SJSA1 (cell line): ENCODE measurements at regions not wholly inside any gene's neighbourhood (a gene's known extent, or its start where the extent isn't known, plus 50 kb on each side); places are given as distances from the start of the nearest gene placed in this dataset.

Experiments
- DNase-seq, 2 experiments: peaks; one replicate each; pipeline ENCODE4 v3.0.0-alpha.2; 2015 to 2020; ENCODE audit warnings: low spot score in 2 of 2, low read depth in 1 of 2
- H3K27ac ChIP-seq: fragments of 250-450 bp; sonication (Bioruptor Pico); 2 replicates; pipeline ENCODE4 v1.5.1; 2020; ENCODE audit warnings: mild to moderate bottlenecking, moderate library complexity
- H3K27me3 ChIP-seq: fragments of 250-450 bp; sonication (Bioruptor Pico); replicated peaks from 2 replicates; pipeline ENCODE4 v1.5.1; 2020; ENCODE audit warnings: mild to moderate bottlenecking, moderate library complexity
- H3K36me3 ChIP-seq: fragments of 250-450 bp; sonication (Bioruptor Pico); 2 replicates; pipeline ENCODE4 v1.5.1; 2020; ENCODE audit warnings: mild to moderate bottlenecking
- H3K4me1 ChIP-seq: fragments of 250-450 bp; sonication (Bioruptor Pico); replicated peaks from 2 replicates; pipeline ENCODE4 v1.6.1; 2021; ENCODE audit warnings: mild to moderate bottlenecking
- H3K4me3 ChIP-seq: fragments of 250-450 bp; sonication (Bioruptor Pico); 2 replicates; pipeline ENCODE4 v1.5.1; 2020; ENCODE audit warnings: mild to moderate bottlenecking
- H3K9me3 ChIP-seq: fragments of 250-450 bp; sonication (Bioruptor Pico); replicated peaks from 2 replicates; pipeline ENCODE4 v1.5.1; 2020; ENCODE audit warnings: mild to moderate bottlenecking

GRCh38 chr14:43249116-43249515, 1258.0 kb downstream of the FSCB start:
- no peak for DNase-seq
- H3K4me1 ChIP-seq = no peaks in the 10 kb centered on the region
- 0 out of 2 replicates have a peak, but pooled peaks cover 3% of the 10 kb centered on the region for H3K9me3 ChIP-seq
- no peak overlapping the region for H3K4me3 ChIP-seq
- H3K27ac ChIP-seq = no peak overlapping the region
- H3K27me3 ChIP-seq = no peaks in the 10 kb centered on the region
- H3K36me3 ChIP-seq = no peaks in the 10 kb centered on the region

DNA sequence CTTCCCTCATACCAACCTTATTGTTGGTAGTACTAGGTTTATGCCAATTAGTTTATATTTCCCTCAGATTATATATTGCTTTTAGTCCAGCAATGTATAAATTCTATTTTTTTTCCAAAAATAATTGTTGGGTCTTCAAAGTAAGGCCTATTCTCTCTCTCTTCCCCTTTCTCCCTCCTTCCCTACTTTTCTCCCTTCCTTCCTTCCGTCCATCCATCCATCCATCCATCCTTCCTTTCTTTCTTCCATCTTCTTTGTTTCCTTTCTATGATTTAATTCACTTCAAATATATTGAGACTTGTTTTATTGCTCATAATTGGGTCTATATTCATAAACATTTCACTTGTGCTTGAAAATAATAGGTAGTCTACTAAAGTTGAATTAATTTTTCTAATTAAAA, 1259.2 kb downstream of the FSCB start:
- no peaks in the 10 kb centered on the region for H3K27me3 ChIP-seq
- no peak overlapping the region for H3K27ac ChIP-seq
- no peak for DNase-seq
- no peaks in the 10 kb centered on the region for H3K36me3 ChIP-seq
- no peak overlapping the region for H3K4me3 ChIP-seq
- no peaks in the 10 kb centered on the region for H3K4me1 ChIP-seq
- H3K9me3 ChIP-seq = 0 out of 2 replicates have a peak, but pooled peaks cover 3% of the 10 kb centered on the region

- Histone ChIP-seq H3K4me1 (no peaks in the 10 kb centered on the region), H3K4me3 (no peak overlapping the region), H3K27me3 (no peaks in the 10 kb centered on the region), H3K9me3 (0 out of 2 replicates have a peak, but pooled peaks cover 3% of the 10 kb centered on the region), H3K36me3 (no peaks in the 10 kb centered on the region), H3K27ac (no peak overlapping the region)
- no peak for DNase-seq
Observed at GRCh38 chr14:43244142-43244625, 1262.9 kb downstream of the FSCB start.

- H3K4me1 ChIP-seq = no peaks in the 10 kb centered on the region
- H3K27ac ChIP-seq = no peak overlapping the region
- no peaks in the 10 kb centered on the region for H3K27me3 ChIP-seq
- H3K36me3 ChIP-seq = no peaks in the 10 kb centered on the region
- 0 out of 2 replicates have a peak, but pooled peaks cover 3% of the 10 kb centered on the region for H3K9me3 ChIP-seq
- DNase-seq = no peak
- no peak overlapping the region for H3K4me3 ChIP-seq
Observed at GRCh38 chr14:43243168-43243567, 1263.9 kb downstream of the FSCB start.

GRCh38 chr14:43232261-43232660, 1274.8 kb downstream of the FSCB start:
- H3K27ac ChIP-seq = no peak overlapping the region
- H3K4me3 ChIP-seq = no peak overlapping the region
- no peaks in the 10 kb centered on the region for H3K36me3 ChIP-seq
- no peaks in the 10 kb centered on the region; the same call in 1 of the 2 replicates for H3K9me3 ChIP-seq
- H3K4me1 ChIP-seq = no peaks in the 10 kb centered on the region
- no peak for DNase-seq
- no peaks in the 10 kb centered on the region for H3K27me3 ChIP-seq

GRCh38 chr14:43215524-43215923, 1291.6 kb downstream of the FSCB start:
- H3K4me1 ChIP-seq = no peaks in the 10 kb centered on the region
- no peaks in the 10 kb centered on the region for H3K9me3 ChIP-seq
- H3K27me3 ChIP-seq = no peaks in the 10 kb centered on the region
- no peak overlapping the region for H3K4me3 ChIP-seq
- DNase-seq = no peak
- H3K27ac ChIP-seq = no peak overlapping the region
- no peaks in the 10 kb centered on the region for H3K36me3 ChIP-seq

DNA sequence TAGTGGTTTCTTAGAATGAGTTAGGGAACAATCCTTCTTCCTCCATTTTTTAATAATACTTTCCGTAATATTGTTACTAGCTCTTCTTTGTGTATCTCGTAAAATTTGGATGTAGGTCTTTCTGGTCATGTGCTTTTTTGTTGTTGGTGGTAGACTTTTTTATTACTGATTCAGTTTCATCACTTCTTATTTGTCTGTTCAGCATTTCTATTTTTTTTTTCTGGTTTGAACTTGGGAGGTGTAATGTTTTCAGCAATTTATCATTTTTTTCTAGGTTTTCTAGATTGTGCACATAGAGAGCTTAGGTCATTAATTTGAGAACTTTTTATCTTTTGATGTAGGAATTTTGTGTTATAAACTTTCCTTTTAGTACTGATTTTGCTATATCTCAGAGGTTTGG, 1299.9 kb downstream of the FSCB start:
- no peak overlapping the region for H3K4me3 ChIP-seq
- H3K9me3 ChIP-seq = no peaks in the 10 kb centered on the region
- no peaks in the 10 kb centered on the region for H3K27me3 ChIP-seq
- H3K27ac ChIP-seq = no peak overlapping the region
- H3K36me3 ChIP-seq = no peaks in the 10 kb centered on the region
- H3K4me1 ChIP-seq = no peaks in the 10 kb centered on the region
- DNase-seq = no peak

DNA sequence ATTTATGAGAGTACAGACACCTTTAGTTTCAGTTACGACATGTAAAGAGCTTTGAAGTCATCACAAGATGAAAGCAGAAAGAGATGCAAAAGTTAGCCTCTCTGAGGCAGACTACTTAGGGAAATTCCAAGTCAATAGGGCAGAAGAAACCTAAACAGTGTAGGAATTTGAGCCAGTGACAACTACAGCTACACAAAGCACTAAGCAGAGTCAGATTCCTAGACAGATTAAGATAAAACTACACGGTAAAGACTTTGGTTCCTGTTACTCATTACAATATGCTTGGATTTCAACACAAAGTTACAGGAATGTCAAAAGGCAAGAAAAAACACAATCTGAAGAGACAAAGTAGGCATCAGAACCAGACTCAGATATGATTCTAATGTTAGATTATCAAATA, 1302.3 kb downstream of the FSCB start:
- H3K27ac ChIP-seq = no peak overlapping the region
- H3K4me1 ChIP-seq = no peaks in the 10 kb centered on the region
- no peaks in the 10 kb centered on the region for H3K9me3 ChIP-seq
- no peak for DNase-seq
- no peak overlapping the region for H3K4me3 ChIP-seq
- no peaks in the 10 kb centered on the region for H3K27me3 ChIP-seq
- H3K36me3 ChIP-seq = no peaks in the 10 kb centered on the region

DNA sequence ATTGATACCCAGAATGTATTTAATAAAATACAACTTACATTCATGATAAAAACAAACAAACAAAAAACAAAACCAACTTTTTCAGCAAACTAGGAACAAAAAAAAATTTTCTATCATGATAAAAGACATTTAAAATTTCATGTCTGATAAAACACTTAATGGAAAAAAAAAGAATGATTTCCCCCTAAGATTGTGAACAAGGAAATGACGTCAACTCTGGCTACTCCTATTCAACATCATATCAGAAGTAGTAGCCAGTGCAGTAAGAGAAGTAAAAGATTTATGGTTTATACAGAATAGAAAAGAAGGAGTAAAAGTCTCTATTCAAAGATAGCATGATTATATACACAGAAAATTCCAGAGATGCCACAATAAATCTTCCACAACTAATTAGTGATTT, 1306.6 kb downstream of the FSCB start:
- DNase-seq = no peak
- no peak overlapping the region for H3K4me3 ChIP-seq
- no peaks in the 10 kb centered on the region for H3K9me3 ChIP-seq
- no peaks in the 10 kb centered on the region for H3K27me3 ChIP-seq
- no peak overlapping the region for H3K27ac ChIP-seq
- no peaks in the 10 kb centered on the region for H3K4me1 ChIP-seq
- H3K36me3 ChIP-seq = no peaks in the 10 kb centered on the region

- Histone ChIP-seq H3K36me3 (no peaks in the 10 kb centered on the region), H3K27me3 (no peaks in the 10 kb centered on the region), H3K4me3 (no peak overlapping the region), H3K27ac (no peak overlapping the region), H3K9me3 (no peaks in the 10 kb centered on the region), H3K4me1 (no peaks in the 10 kb centered on the region)
- DNase-seq = no peak
Observed at GRCh38 chr14:43198465-43198864, 1308.6 kb downstream of the FSCB start.

DNA sequence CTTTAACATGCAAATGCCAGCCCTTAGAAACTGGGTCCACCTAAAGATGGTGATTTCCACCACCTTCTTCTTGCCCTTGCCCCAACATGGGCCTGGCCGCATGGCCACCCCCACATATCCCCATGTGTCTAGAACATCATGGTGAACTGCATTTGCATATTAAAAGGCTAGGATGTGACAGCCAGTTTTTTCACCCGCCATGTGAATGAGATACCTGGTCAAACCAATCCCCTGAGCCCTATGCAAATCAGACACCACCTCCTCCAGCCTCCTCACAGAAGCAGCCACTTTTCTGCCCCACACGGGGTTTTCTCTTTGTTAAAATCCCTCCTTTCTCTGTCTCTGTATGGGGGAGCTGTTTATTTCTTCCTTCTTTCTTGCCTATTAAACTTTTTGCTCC, 1322.5 kb downstream of the FSCB start:
- Histone ChIP-seq H3K4me3 (no peak overlapping the region), H3K27ac (no peak overlapping the region), H3K9me3 (no peaks in the 10 kb centered on the region), H3K4me1 (no peaks in the 10 kb centered on the region), H3K27me3 (no peaks in the 10 kb centered on the region), H3K36me3 (no peaks in the 10 kb centered on the region)
- DNase-seq = no peak

- Histone ChIP-seq H3K4me1 (no peaks in the 10 kb centered on the region), H3K27me3 (no peaks in the 10 kb centered on the region), H3K9me3 (no peaks in the 10 kb centered on the region), H3K4me3 (no peak overlapping the region), H3K36me3 (no peaks in the 10 kb centered on the region), H3K27ac (no peak overlapping the region)
- no peak for DNase-seq
Observed at GRCh38 chr14:43183916-43184315, 1323.2 kb downstream of the FSCB start.

DNA sequence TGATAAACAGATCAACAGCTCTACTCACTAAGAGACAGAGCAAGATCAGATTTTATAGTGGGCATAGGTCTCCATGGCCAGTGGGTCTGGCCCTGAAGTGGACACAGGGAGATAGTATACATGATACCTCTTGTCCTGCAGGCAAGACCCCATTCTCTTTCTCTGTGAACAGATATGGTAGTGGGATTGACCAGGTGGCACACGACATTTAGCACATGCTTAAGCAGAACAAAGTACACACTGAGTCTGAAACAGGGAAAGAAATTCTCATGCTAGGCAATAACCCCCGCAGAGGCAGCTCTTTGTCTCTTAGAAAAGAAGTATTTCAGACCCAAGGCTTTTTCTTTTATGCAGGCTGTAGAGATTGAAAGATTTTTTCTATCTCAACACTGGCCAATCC, 1331.2 kb downstream of the FSCB start:
- H3K36me3 ChIP-seq = no peaks in the 10 kb centered on the region
- no peak overlapping the region for H3K27ac ChIP-seq
- H3K4me1 ChIP-seq = no peaks in the 10 kb centered on the region
- no peaks in the 10 kb centered on the region for H3K9me3 ChIP-seq
- DNase-seq = no peak
- no peaks in the 10 kb centered on the region for H3K27me3 ChIP-seq
- H3K4me3 ChIP-seq = no peak overlapping the region

DNA sequence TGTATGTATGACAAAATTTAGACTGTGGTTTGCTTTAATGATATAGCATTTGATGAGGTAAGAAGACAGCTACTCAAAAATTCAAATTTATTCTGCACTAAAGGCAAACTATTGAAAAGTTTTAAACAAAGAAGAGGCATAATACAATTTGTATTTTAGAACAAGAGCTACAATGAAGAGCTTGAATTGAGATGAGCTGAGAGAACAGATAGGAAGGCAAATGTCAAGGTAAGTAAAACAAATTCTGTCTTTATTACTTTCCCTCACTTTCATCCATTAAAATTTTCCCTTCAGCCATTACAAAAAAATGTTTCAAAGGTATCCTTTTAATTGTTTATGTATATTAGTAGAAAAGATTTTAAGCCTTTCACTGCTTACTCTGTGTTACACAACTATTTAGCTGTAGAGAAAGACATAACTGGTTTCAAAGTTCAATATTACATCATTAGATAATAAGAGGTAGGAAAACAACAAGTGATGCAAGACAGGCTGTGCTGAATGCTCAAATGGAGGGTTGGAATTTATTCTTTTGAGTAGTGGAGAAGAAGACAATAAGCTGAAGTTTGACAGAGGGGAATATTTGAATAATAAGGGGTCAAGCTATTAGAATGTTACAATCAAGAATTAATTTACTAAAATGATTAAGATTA, 1334.1 kb downstream of the FSCB start:
- H3K4me1 ChIP-seq = no peaks in the 10 kb centered on the region
- H3K36me3 ChIP-seq = no peaks in the 10 kb centered on the region
- no peaks in the 10 kb centered on the region for H3K27me3 ChIP-seq
- no peaks in the 10 kb centered on the region for H3K9me3 ChIP-seq
- no peak overlapping the region for H3K4me3 ChIP-seq
- no peak overlapping the region for H3K27ac ChIP-seq
- DNase-seq = no peak

DNA sequence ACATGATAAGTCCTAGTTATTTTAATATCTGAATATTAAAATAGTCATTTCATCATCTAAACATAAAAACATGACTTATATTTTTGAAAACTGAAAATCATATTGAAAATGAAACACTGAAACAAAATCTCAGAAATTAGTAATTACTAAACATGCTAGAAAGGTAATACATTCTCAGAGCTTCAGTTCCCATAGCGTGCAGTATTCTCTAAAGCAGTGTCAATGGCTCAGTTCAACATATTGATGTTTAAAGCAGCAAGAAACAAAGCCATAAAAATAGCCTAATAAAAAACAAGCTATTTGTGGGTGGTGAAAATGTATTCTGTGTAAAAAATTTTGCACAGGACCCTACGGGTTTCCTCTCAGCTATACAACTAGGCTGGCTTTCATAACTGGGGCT, 1337.4 kb downstream of the FSCB start:
- Histone ChIP-seq H3K4me1 (no peaks in the 10 kb centered on the region), H3K36me3 (no peaks in the 10 kb centered on the region), H3K27me3 (no peaks in the 10 kb centered on the region), H3K27ac (no peak overlapping the region), H3K4me3 (no peak overlapping the region), H3K9me3 (no peaks in the 10 kb centered on the region)
- DNase-seq = no peak
